ENCODE measurements at regions not wholly inside any gene's neighbourhood (a gene's known extent, or its start where the extent isn't known, plus 50 kb on each side); places are given as distances from the start of the nearest gene placed in this dataset.

GRCh38 chr18:64278026-64278425 is 129.1 kb upstream of the LINC00305 start:
- ChIA-PET POLR2A (no interaction called here), CTCF (no interaction called here)
- intact Hi-C loops (cut with micrococcal nuclease), result no loop called here
- Mint-ChIP-seq H3K9me3 (peaks cover 9% of the 10 kb centered on the region), H3K4me1 (no peaks in the 10 kb centered on the region), H3K4me3 (no peak overlapping the region), H3K27ac (no peak overlapping the region), H3K36me3 (ENCODE audit: low read depth) (no peaks in the 10 kb centered on the region), H3K27me3 (peaks cover 5% of the 10 kb centered on the region)
- no peak for TF ChIP-seq CTCF (IDR thresholded peaks at IDR 0.05)
- DNase-seq (no peak), ATAC-seq (ENCODE audit: low read depth) (no peak)

- H3K27ac Mint-ChIP-seq, result no peak overlapping the region
- no peak for TF ChIP-seq CTCF (IDR thresholded peaks at IDR 0.05)
- DNase-seq (no peak), ATAC-seq (ENCODE audit: low read depth) (no peak)
- H3K4me3 Mint-ChIP-seq, result no peak overlapping the region
- intact Hi-C loops (cut with micrococcal nuclease), result no loop called here
- peaks cover 5% of the 10 kb centered on the region for H3K27me3 Mint-ChIP-seq
- ChIA-PET POLR2A (no interaction called here), CTCF (no interaction called here)
- peaks cover 3% of the 10 kb centered on the region for H3K9me3 Mint-ChIP-seq
- H3K36me3 Mint-ChIP-seq (ENCODE audit: low read depth), result no peaks in the 10 kb centered on the region
- no peaks in the 10 kb centered on the region for H3K4me1 Mint-ChIP-seq
These were observed 127.6 kb upstream of the LINC00305 start for GRCh38 chr18:64276311-64277090.

GRCh38 chr18:64275593-64276300 is 126.9 kb upstream of the LINC00305 start:
- POLR2A ChIA-PET, result no interaction called here

GRCh38 chr18:64273724-64274123 is 124.8 kb upstream of the LINC00305 start:
- Mint-ChIP-seq H3K4me3 (no peak overlapping the region), H3K27ac (no peak overlapping the region), H3K4me1 (peaks cover 3% of the 10 kb centered on the region), H3K27me3 (peaks cover 5% of the 10 kb centered on the region), H3K9me3 (no peaks in the 10 kb centered on the region), H3K36me3 (ENCODE audit: low read depth) (no peaks in the 10 kb centered on the region)
- TF ChIP-seq CTCF (IDR thresholded peaks at IDR 0.05), result no peak
- ChIA-PET POLR2A (no interaction called here), CTCF (interaction anchor here (0.6 kb wide), 1 partner anchor 15 kb away, joined by 3 read pairs; no protein-coding TSS in a partner anchor)
- DNase-seq (no peak), ATAC-seq (ENCODE audit: low read depth) (no peak)
- intact Hi-C loops (cut with micrococcal nuclease), result no loop called here

More at GRCh38 chr18:64275593-64276300, 126.9 kb upstream of the LINC00305 start:
- no peak for DNase-seq
- intact Hi-C loops (cut with micrococcal nuclease), result no loop called here
- TF ChIP-seq CTCF (IDR thresholded peaks at IDR 0.05), result no peak
- no peak overlapping the region for H3K27ac Mint-ChIP-seq
- CTCF ChIA-PET, result no interaction called here
- H3K4me1 Mint-ChIP-seq, result peaks cover under 1% of the 10 kb centered on the region
- peaks cover 5% of the 10 kb centered on the region for H3K27me3 Mint-ChIP-seq
- peaks cover 2% of the 10 kb centered on the region for H3K9me3 Mint-ChIP-seq
- no peak for ATAC-seq (ENCODE audit: low read depth)
- H3K4me3 Mint-ChIP-seq, result no peak overlapping the region
- no peaks in the 10 kb centered on the region for H3K36me3 Mint-ChIP-seq (ENCODE audit: low read depth)

DNA sequence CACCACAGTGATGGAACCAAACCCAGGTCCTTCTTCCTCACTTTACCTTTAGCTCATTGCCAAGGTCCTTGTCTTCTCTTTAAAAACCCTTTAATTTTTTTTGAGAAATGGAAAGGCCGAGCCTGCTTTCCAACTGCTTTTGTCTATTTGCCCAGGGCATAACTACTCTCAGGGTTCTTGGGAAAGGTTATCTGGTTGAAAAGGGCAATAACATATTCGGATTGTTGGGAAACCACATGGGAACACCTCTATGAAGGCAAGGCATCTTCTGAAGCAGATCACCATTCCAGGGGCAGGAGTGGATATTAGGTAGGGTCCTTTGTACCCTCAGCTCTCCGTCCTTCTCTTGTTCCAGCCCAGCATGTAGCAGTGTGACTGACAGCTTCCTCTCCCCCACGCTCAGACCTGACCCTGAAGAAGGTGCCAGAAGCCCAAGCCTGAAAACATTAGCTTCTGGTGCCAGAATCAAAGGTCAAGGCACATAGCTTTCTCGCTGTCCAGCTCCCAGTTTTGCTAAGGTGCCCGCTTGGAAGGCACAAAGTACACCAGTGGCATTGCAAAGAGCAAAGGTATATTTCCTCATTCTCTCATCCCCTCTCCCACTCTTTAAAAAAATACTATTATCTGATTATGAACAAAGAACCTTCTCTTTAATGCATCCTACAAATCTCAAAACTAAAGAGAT is 123.2 kb upstream of the LINC00305 start:
- no peak for TF ChIP-seq CTCF (IDR thresholded peaks at IDR 0.05)
- Mint-ChIP-seq H3K27ac (no peak overlapping the region), H3K4me1 (peaks cover 3% of the 10 kb centered on the region), H3K36me3 (ENCODE audit: low read depth) (no peaks in the 10 kb centered on the region), H3K9me3 (no peaks in the 10 kb centered on the region), H3K27me3 (peaks cover 5% of the 10 kb centered on the region), H3K4me3 (no peak overlapping the region)
- ChIA-PET POLR2A (no interaction called here), CTCF (no interaction called here)
- intact Hi-C loops (cut with micrococcal nuclease), result no loop called here
- no peak for DNase-seq
- no peak for ATAC-seq (ENCODE audit: low read depth)
